Fibroblast of lung (primary cell): ENCODE measurements at regions not wholly inside any gene's neighbourhood (a gene's known extent, or its start where the extent isn't known, plus 50 kb on each side); places are given as distances from the start of the nearest gene placed in this dataset.

Experiments
- DNase-seq, 2 donors: peaks; one replicate each; pipeline versions ENCODE4 v3.0.0 to v3.0.0-alpha.2; 2010; ENCODE audit warnings: low read depth in 2 of 2
- H2AFZ ChIP-seq: 2 replicates; pipeline ENCODE4 v1.5.1; 2012; ENCODE audit warnings: low read length, control low read depth, inconsistent platforms
- H3K27ac ChIP-seq: 2 replicates; pipeline ENCODE4 v1.5.1; 2011; ENCODE audit warnings: low read length, control low read depth; ENCODE audit not compliant: insufficient read depth
- H3K27me3 ChIP-seq: 2 replicates; pipeline ENCODE4 v1.5.1; 2011; ENCODE audit warnings: mild to moderate bottlenecking, low read length; ENCODE audit not compliant: control insufficient read depth, insufficient read depth
- H3K36me3 ChIP-seq: 2 replicates; pipeline ENCODE4 v1.5.1; 2011; ENCODE audit warnings: low read length; ENCODE audit not compliant: control insufficient read depth, insufficient read depth
- H3K4me1 ChIP-seq: 2 replicates; pipeline ENCODE4 v1.5.1; 2011; ENCODE audit warnings: low read length; ENCODE audit not compliant: control insufficient read depth, insufficient read depth; ENCODE audit errors: extremely low read depth
- H3K4me2 ChIP-seq: 2 replicates; pipeline ENCODE4 v1.5.1; 2011; ENCODE audit warnings: low read length, control low read depth; ENCODE audit not compliant: insufficient read depth; ENCODE audit errors: extremely low read depth
- H3K4me3 ChIP-seq, 4 experiments: fragments of 200-600 bp in 1 of 4; sonication (generic) in 1 of 4; replicated peaks in 1 of 4; 2 replicates each; pipeline ENCODE4 v1.5.1; 2011 to 2016; ENCODE audit warnings: low read length in 4 of 4, low read depth in 3 of 4, mild to moderate bottlenecking in 3 of 4, control low read depth in 2 of 4, inconsistent platforms in 1 of 4, mixed read lengths in 1 of 4; ENCODE audit not compliant: insufficient read depth in 1 of 4; ENCODE audit errors: control extremely low read depth in 1 of 4
- H3K79me2 ChIP-seq: 2 replicates; pipeline ENCODE4 v1.5.1; 2012; ENCODE audit warnings: mild to moderate bottlenecking, low read length, inconsistent platforms; ENCODE audit not compliant: control insufficient read depth, insufficient read depth
- H3K9ac ChIP-seq: 2 replicates; pipeline ENCODE4 v1.5.1; 2011; ENCODE audit warnings: mild to moderate bottlenecking, low read length, control low read depth; ENCODE audit not compliant: insufficient read depth
- H3K9me3 ChIP-seq: 2 replicates; pipeline ENCODE4 v1.5.1; 2012; ENCODE audit warnings: low read depth, low read length; ENCODE audit not compliant: control insufficient read depth, insufficient read depth
- H4K20me1 ChIP-seq: 2 replicates; pipeline ENCODE4 v1.5.1; 2011; ENCODE audit warnings: low read length; ENCODE audit not compliant: control insufficient read depth, insufficient read depth; ENCODE audit errors: extremely low read depth
- CTCF ChIP-seq, 2 donors: IDR thresholded peaks in 1 of 2; conservative IDR thresholded peaks in 1 of 2; 1 replicate in 1 of 2; 2 replicates in 1 of 2; pipeline ENCODE4 v1.5.1; 2011 to 2012; ENCODE audit warnings: low read length in 2 of 2, control low read depth in 1 of 2, inconsistent platforms in 1 of 2, low read depth in 1 of 2, mild to moderate bottlenecking in 1 of 2
- EZH2 ChIP-seq: IDR thresholded peaks from 2 replicates; pipeline ENCODE4 v1.5.1; 2012; ENCODE audit warnings: low read length, control low read depth, mild to moderate bottlenecking; ENCODE audit errors: missing control alignments

- no peaks in the 10 kb centered on the region for H3K9me3 ChIP-seq
- no peaks in the 10 kb centered on the region for H3K79me2 ChIP-seq
- no peaks in the 10 kb centered on the region for H4K20me1 ChIP-seq
- H3K4me2 ChIP-seq: no peak overlapping the region
- H3K9ac ChIP-seq: no peak overlapping the region
- no peak overlapping the region for H3K27ac ChIP-seq
- no peak for DNase-seq
- H3K4me3 ChIP-seq: no peak overlapping the region
- TF ChIP-seq CTCF (conservative IDR thresholded peaks at IDR 0.05 in 1 of 2, IDR thresholded peaks at IDR 0.05 in 1 of 2; ENCODE audit: low read depth in 1 of 2, low read length in 2 of 2) (no peak), EZH2 (no peak)
- H3K4me1 ChIP-seq: no peaks in the 10 kb centered on the region
- H2AFZ ChIP-seq: no peak overlapping the region
- no peaks in the 10 kb centered on the region for H3K27me3 ChIP-seq
- H3K36me3 ChIP-seq: no peaks in the 10 kb centered on the region
These were observed 478.4 kb downstream of the ACTL7B start for GRCh38 chr9:108377382-108377781.

- DNase-seq: no peak
- Histone ChIP-seq H3K27ac (no peak overlapping the region), H3K9me3 (no peaks in the 10 kb centered on the region), H3K9ac (no peak overlapping the region), H3K27me3 (no peaks in the 10 kb centered on the region), H4K20me1 (no peaks in the 10 kb centered on the region), H3K36me3 (no peaks in the 10 kb centered on the region), H3K4me3 (no peak overlapping the region), H3K4me1 (no peaks in the 10 kb centered on the region), H3K4me2 (no peak overlapping the region), H3K79me2 (no peaks in the 10 kb centered on the region), H2AFZ (no peak overlapping the region)
- no peak for TF ChIP-seq CTCF (conservative IDR thresholded peaks at IDR 0.05 in 1 of 2, IDR thresholded peaks at IDR 0.05 in 1 of 2; ENCODE audit: low read depth in 1 of 2, low read length in 2 of 2)
- no peak for TF ChIP-seq EZH2
These were observed 479.6 kb downstream of the ACTL7B start for GRCh38 chr9:108376140-108376539.

GRCh38 chr9:108374626-108375025, 481.2 kb downstream of the ACTL7B start:
- DNase-seq: no peak
- TF ChIP-seq CTCF (conservative IDR thresholded peaks at IDR 0.05 in 1 of 2, IDR thresholded peaks at IDR 0.05 in 1 of 2; ENCODE audit: low read depth in 1 of 2, low read length in 2 of 2) (no peak), EZH2 (no peak)
- H3K4me2 ChIP-seq: no peak overlapping the region

More at GRCh38 chr9:108374626-108375025, 481.2 kb downstream of the ACTL7B start:
- Histone ChIP-seq H3K4me1 (no peaks in the 10 kb centered on the region), H3K9ac (no peak overlapping the region), H3K9me3 (no peaks in the 10 kb centered on the region), H4K20me1 (no peaks in the 10 kb centered on the region), H3K79me2 (no peaks in the 10 kb centered on the region), H3K27ac (no peak overlapping the region), H2AFZ (no peak overlapping the region), H3K4me3 (no peak overlapping the region), H3K36me3 (no peaks in the 10 kb centered on the region), H3K27me3 (no peaks in the 10 kb centered on the region)
